Neural progenitor cell (in vitro differentiated cells): ENCODE measurements at regions not wholly inside any gene's neighbourhood (a gene's known extent, or its start where the extent isn't known, plus 50 kb on each side); places are given as distances from the start of the nearest gene placed in this dataset.

Source experiments
- EZH2 ChIP-seq: fragments of 200-600 bp; sonication (generic); IDR thresholded peaks from 2 replicates; pipeline ENCODE4 v1.6.1; 2017; ENCODE audit warnings: antibody characterized with exemption, mild to moderate bottlenecking, moderate library complexity
- EZH2phosphoT487 ChIP-seq: fragments of 200-600 bp; sonication (generic); IDR thresholded peaks from 2 replicates; pipeline ENCODE4 v1.6.1; 2017; ENCODE audit warnings: antibody characterized with exemption
- TF ChIP-seq, protein P1 (sequence below): fragments of 200-600 bp; sonication (generic); IDR thresholded peaks from 2 replicates; pipeline ENCODE4 v1.5.1; 2017; ENCODE audit warnings: antibody characterized with exemption, mild to moderate bottlenecking

DNA sequence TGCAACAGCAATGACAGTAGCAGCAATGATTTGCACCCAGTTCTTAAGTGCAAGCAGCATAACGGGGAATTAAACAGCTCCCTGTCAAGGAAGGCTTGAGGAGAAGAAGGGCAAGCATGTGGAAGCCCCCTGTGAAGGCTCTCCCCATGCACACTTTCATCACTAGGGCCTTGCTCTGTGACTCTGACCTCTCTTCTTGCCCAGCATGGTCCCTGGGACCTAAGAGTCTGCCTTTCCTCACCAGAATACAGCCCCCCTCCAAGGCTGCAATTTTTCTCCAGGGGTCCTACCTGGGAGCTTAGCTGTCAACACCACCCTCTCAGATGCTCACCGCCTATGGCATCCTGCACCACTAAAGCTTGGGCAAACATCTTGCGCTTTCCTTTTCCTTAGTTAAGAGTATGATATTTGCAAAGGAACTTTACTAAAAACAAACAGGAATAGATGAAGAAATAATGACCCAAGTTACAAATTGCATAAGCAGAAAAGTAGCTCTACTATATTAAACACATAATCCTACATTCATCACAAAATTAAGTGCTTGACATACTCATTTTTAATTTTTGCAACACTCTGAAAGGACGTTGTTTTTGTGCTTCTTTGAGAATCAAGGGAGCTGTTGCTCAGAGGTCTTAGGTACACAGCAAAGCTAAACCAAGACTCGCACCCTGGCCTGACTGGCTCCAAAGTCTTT lies 187.6 kb downstream of the ADAMTS15 start:
- TF ChIP-seq EZH2 = no peak
- TF ChIP-seq, protein P1, sequence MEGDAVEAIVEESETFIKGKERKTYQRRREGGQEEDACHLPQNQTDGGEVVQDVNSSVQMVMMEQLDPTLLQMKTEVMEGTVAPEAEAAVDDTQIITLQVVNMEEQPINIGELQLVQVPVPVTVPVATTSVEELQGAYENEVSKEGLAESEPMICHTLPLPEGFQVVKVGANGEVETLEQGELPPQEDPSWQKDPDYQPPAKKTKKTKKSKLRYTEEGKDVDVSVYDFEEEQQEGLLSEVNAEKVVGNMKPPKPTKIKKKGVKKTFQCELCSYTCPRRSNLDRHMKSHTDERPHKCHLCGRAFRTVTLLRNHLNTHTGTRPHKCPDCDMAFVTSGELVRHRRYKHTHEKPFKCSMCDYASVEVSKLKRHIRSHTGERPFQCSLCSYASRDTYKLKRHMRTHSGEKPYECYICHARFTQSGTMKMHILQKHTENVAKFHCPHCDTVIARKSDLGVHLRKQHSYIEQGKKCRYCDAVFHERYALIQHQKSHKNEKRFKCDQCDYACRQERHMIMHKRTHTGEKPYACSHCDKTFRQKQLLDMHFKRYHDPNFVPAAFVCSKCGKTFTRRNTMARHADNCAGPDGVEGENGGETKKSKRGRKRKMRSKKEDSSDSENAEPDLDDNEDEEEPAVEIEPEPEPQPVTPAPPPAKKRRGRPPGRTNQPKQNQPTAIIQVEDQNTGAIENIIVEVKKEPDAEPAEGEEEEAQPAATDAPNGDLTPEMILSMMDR = no peak
- no peak for TF ChIP-seq EZH2phosphoT487
